ENCODE measurements at regions not wholly inside any gene's neighbourhood (a gene's known extent, or its start where the extent isn't known, plus 50 kb on each side); places are given as distances from the start of the nearest gene placed in this dataset.

GRCh38 chr10:71158902-71159301 lies 53.5 kb upstream of the UNC5B start:
- DNase-seq = no peak

GRCh38 chr10:71159892-71160291 lies 52.5 kb upstream of the UNC5B start:
- no peak for DNase-seq

DNA sequence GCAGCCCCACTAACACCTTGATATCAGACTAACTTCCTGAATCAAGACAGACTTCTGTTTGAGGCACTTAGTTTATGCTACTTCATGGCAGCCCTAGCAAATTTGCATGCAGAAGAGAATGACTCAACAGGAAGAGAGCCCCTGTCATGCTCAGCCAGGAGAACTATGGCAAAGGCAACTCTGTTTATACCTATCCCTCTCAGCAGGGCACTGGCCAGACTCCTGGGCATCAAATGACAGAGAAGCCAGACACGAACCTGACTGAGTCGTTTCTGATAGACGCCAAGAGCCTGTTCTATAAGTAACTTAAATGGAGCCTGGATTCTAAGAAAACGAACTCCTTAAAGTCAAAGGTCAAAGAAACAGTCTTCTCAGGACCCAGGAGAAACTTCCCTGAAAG lies 50.9 kb upstream of the UNC5B start:
- DNase-seq = no peak

All from NCI-H187 (cell line).